SU-DHL-6 (cell line): ENCODE measurements at regions not wholly inside any gene's neighbourhood (a gene's known extent, or its start where the extent isn't known, plus 50 kb on each side); places are given as distances from the start of the nearest gene placed in this dataset.

ENCODE experiments used
- H2AFZ ChIP-seq: fragments of 200-600 bp; sonication (generic); 2 replicates; pipeline ENCODE4 v1.6.1; 2014; ENCODE audit warnings: low read depth, mild to moderate bottlenecking, moderate library complexity, mixed read lengths, antibody characterized with exemption, low read length; ENCODE audit not compliant: severe bottlenecking
- H3F3A ChIP-seq: fragments of 200-600 bp; shearing (Covaris generic); 2 replicates; pipeline ENCODE4 v1.6.0; 2016; ENCODE audit warnings: antibody characterized with exemption, mild to moderate bottlenecking; ENCODE audit not compliant: insufficient read depth
- H3K27ac ChIP-seq: fragments of 200-600 bp; sonication (generic); 2 replicates; pipeline ENCODE4 v1.5.1; 2016; ENCODE audit warnings: low read depth, mild to moderate bottlenecking, low read length, moderate library complexity, mixed read lengths
- H3K27me3 ChIP-seq: fragments of 200-600 bp; sonication (generic), shearing (Covaris generic); 2 replicates; pipeline ENCODE4 v1.6.0; 2014; ENCODE audit warnings: mild to moderate bottlenecking, low read length
- H3K36me3 ChIP-seq: fragments of 200-600 bp; sonication (generic); 2 replicates; pipeline ENCODE4 v1.6.1; 2014; ENCODE audit warnings: mild to moderate bottlenecking, low read length, mixed read lengths
- H3K4me2 ChIP-seq: fragments of 300-600, 200-600 bp; shearing (Covaris generic), sonication (generic); 2 replicates; pipeline ENCODE4 v1.6.0; 2014; ENCODE audit warnings: low read length, low read depth, mild to moderate bottlenecking; ENCODE audit not compliant: poor library complexity, severe bottlenecking
- H3K4me3 ChIP-seq: fragments of 200-600 bp; sonication (generic); 2 replicates; pipeline ENCODE4 v1.5.1; 2014; ENCODE audit warnings: antibody characterized with exemption, low read length, mild to moderate bottlenecking, mixed read lengths; ENCODE audit not compliant: insufficient read depth, poor library complexity, severe bottlenecking
- H3K79me2 ChIP-seq: fragments of 200-600 bp; sonication (generic); 2 replicates; pipeline ENCODE4 v1.6.1; 2014; ENCODE audit warnings: mild to moderate bottlenecking, low read length, moderate library complexity; ENCODE audit not compliant: insufficient read depth
- H3K9ac ChIP-seq: fragments of 200-600 bp; sonication (generic); 2 replicates; pipeline ENCODE4 v1.7.0; 2014; ENCODE audit warnings: mild to moderate bottlenecking, low read length
- H3K9me2 ChIP-seq: fragments of 200-600 bp; sonication (generic); replicated peaks from 2 replicates; pipeline ENCODE4 v1.6.1; 2014; ENCODE audit warnings: low read length; ENCODE audit not compliant: insufficient read depth
- H3K9me3 ChIP-seq: fragments of 200-600 bp; sonication (generic); 2 replicates; pipeline ENCODE4 v1.6.1; 2014; ENCODE audit warnings: low read length, mixed read lengths; ENCODE audit not compliant: insufficient read depth
- H4K20me1 ChIP-seq: fragments of 200-600 bp; sonication (generic); 2 replicates; pipeline ENCODE4 v1.6.1; 2014; ENCODE audit warnings: low read depth, mild to moderate bottlenecking, antibody characterized with exemption, low read length, moderate library complexity, mixed read lengths
- EZH2phosphoT487 ChIP-seq: fragments of 200-600 bp; sonication (generic), shearing (Covaris generic); conservative IDR thresholded peaks from 2 replicates; pipeline ENCODE4 v1.6.1; 2018; ENCODE audit warnings: mild to moderate bottlenecking, antibody characterized with exemption, low read length, moderate library complexity, mixed read lengths
- TF ChIP-seq, protein P1 (sequence below): fragments of 200-600 bp; sonication (generic); IDR thresholded peaks from one replicate; pipeline ENCODE4 v1.5.1; 2017; ENCODE audit warnings: antibody characterized with exemption, mild to moderate bottlenecking, low read length, moderate library complexity; ENCODE audit not compliant: insufficient read depth, poor library complexity, severe bottlenecking

DNA sequence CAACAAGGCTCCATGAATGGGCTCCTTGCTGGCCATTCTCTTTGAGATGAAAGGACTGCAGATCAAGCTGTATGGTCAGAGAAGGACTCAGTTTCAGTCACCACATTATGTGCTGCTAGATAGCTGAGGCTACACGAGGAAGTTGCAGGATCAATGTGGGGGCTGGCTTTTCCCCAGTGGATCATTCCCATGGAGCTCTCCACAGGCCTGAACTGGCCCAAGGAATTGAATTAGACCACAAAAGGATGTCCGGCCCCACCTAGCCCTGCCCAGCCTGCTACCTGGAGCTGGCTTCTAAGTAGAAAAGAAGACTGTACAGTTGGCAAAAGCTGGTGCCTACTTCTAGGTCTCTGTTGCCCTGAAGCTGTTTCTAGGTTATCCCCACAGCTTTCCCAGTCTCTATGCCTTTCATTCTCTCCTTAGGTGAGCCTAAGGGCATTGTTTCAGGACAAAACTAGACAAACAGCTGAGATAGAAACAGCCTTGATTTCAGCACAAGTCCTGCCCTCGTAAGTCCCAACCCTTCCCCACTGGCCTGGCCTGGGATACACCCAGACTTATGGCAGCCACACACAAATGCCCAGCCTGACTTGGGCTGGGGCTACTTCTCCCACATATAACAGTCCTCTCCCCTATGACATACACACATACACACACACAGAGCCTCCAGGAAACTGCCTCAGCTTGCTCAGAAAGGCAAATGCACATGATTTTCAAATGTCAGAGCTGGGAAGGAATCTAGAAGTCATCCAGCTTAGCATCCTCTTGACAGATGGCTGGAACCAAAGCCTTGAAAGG is 129.1 kb upstream of the NCAM1 start:
- H3K9me3 ChIP-seq: no peaks in the 10 kb centered on the region
- no peaks in the 10 kb centered on the region for H3K27me3 ChIP-seq
- no peak overlapping the region for H3K9ac ChIP-seq
- H2AFZ ChIP-seq: no peak overlapping the region
- H3K27ac ChIP-seq: no peak overlapping the region
- H3K79me2 ChIP-seq: no peaks in the 10 kb centered on the region
- no peak overlapping the region for H3K4me3 ChIP-seq
- no peaks in the 10 kb centered on the region for H3F3A ChIP-seq
- no peak for TF ChIP-seq EZH2phosphoT487
- H4K20me1 ChIP-seq: no peaks in the 10 kb centered on the region
- no peaks in the 10 kb centered on the region for H3K36me3 ChIP-seq
- H3K9me2 ChIP-seq: no peaks in the 10 kb centered on the region
- no peak overlapping the region for H3K4me2 ChIP-seq

DNA sequence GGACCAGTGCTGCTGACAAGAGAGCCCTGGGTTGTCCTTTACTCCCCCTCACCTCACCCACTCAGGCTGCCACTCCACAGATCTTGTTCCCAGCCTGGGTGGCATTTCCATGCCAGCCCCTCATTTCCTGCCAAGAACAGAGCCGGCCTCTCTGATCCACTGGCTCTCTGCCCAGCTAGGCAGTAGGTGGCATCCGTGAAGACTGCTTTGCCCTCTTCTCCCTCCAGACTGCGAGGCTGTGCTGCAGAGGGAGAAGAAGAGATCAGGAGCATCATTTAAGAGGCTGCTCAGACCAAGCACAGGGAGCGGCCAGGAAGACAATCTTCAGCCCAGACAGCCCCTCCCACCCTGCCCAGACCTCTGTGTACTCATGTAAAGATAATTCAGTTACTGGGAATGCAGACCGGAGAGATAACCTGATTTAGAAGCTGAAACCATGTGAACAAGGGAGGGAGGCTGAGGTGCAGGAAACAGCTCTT is 126.9 kb upstream of the NCAM1 start:
- Histone ChIP-seq H3K27ac (no peak overlapping the region), H3F3A (no peaks in the 10 kb centered on the region), H3K79me2 (no peaks in the 10 kb centered on the region), H3K9me2 (no peaks in the 10 kb centered on the region), H4K20me1 (no peaks in the 10 kb centered on the region), H3K9ac (no peak overlapping the region), H3K27me3 (no peaks in the 10 kb centered on the region), H2AFZ (no peak overlapping the region), H3K9me3 (no peaks in the 10 kb centered on the region), H3K4me3 (no peak overlapping the region), H3K36me3 (no peaks in the 10 kb centered on the region), H3K4me2 (no peak overlapping the region)
- TF ChIP-seq, protein P1, sequence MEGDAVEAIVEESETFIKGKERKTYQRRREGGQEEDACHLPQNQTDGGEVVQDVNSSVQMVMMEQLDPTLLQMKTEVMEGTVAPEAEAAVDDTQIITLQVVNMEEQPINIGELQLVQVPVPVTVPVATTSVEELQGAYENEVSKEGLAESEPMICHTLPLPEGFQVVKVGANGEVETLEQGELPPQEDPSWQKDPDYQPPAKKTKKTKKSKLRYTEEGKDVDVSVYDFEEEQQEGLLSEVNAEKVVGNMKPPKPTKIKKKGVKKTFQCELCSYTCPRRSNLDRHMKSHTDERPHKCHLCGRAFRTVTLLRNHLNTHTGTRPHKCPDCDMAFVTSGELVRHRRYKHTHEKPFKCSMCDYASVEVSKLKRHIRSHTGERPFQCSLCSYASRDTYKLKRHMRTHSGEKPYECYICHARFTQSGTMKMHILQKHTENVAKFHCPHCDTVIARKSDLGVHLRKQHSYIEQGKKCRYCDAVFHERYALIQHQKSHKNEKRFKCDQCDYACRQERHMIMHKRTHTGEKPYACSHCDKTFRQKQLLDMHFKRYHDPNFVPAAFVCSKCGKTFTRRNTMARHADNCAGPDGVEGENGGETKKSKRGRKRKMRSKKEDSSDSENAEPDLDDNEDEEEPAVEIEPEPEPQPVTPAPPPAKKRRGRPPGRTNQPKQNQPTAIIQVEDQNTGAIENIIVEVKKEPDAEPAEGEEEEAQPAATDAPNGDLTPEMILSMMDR: no peak
- no peak for TF ChIP-seq EZH2phosphoT487

DNA sequence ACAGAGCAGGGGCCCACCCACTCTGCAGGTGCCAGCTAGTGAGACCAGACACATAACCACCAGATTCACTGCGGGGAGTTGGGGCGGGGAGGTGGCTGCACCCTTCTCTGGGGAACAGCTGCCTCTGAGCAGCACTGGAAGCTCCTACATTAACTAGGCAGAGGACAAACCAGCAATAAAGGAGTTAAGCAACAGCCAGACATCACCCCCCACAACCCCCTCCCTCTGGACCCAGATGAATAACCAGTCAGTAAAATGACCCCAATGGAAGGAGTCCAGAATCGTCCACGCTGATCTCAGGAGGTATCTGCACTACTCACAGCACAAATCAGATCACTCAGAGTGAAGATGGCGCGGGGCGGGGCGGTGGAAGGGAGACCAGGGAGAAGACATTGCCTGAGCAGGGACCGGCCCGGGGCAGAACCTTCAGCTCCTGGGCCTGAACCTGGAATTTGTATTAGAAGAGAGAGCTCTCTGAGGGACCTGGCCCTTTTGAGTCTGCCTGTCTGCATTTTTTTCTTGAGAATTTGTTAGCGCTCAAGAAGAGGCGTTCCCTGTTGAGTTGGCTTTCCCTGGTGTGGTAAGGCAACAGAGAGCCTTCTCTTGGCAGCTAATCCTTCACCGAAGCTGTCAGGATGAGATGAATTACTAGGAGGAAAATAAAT is 125.5 kb upstream of the NCAM1 start:
- no peaks in the 10 kb centered on the region for H3K79me2 ChIP-seq

More for the DNA sequence above, 125.5 kb upstream of the NCAM1 start:
- Histone ChIP-seq H2AFZ (no peak overlapping the region), H3K27ac (no peak overlapping the region), H3K9ac (no peak overlapping the region), H3K9me2 (no peaks in the 10 kb centered on the region), H4K20me1 (no peaks in the 10 kb centered on the region), H3K27me3 (no peaks in the 10 kb centered on the region), H3K9me3 (no peaks in the 10 kb centered on the region), H3F3A (no peaks in the 10 kb centered on the region), H3K4me2 (no peak overlapping the region), H3K4me3 (no peak overlapping the region), H3K36me3 (no peaks in the 10 kb centered on the region)
- TF ChIP-seq, protein P1: no peak
- no peak for TF ChIP-seq EZH2phosphoT487
